Right lobe of liver (tissue), 4 donors: ENCODE measurements at regions not wholly inside any gene's neighbourhood (a gene's known extent, or its start where the extent isn't known, plus 50 kb on each side); places are given as distances from the start of the nearest gene placed in this dataset.

Experiments used
- CTCF ChIP-seq, 4 donors: fragments of 200-600 bp in 3 of 4; fragments of 450-650 bp in 1 of 4; IDR thresholded peaks; one replicate each; pipeline versions ENCODE4 v1.5.1 to v1.8.0; 2016 to 2022; ENCODE audit warnings: antibody characterized with exemption in 4 of 4, mild to moderate bottlenecking in 2 of 4
- POLR2A ChIP-seq: fragments of 450-650 bp; IDR thresholded peaks from one replicate; pipeline ENCODE4 v1.6.1; 2017; ENCODE audit warnings: antibody characterized with exemption, mild to moderate bottlenecking
- donor health status: DM: no; HTN: no; CAD: no.
- donor health status: DM: no; HTN: no; CAD: no.
- donor health status: DM: no; HTN: yes; CAD: no.

GRCh38 chr2:59297816-59298215, 1056.7 kb upstream of the FANCL start:
- TF ChIP-seq CTCF (IDR thresholded peaks at IDR 0.05) (no peak), POLR2A (no peak)
